Ovary (tissue), 7 donors: ENCODE measurements at regions not wholly inside any gene's neighbourhood (a gene's known extent, or its start where the extent isn't known, plus 50 kb on each side); places are given as distances from the start of the nearest gene placed in this dataset.

Experiments used
- DNase-seq, 5 donors: peaks; one replicate each; pipeline ENCODE4 v3.0.0-alpha.2; 2019 to 2020
- H3K27ac ChIP-seq, 2 donors: fragments of 200-600 bp; one replicate each; pipeline versions ENCODE4 v1.5.1 to v1.8.0; 2019 to 2022
- H3K27me3 ChIP-seq: fragments of 200-600 bp; one replicate; pipeline ENCODE4 v1.8.0; 2022
- H3K36me3 ChIP-seq: fragments of 200-600 bp; sonication (generic); one replicate; pipeline ENCODE4 v1.5.1; 2019
- H3K4me1 ChIP-seq: one replicate; pipeline ENCODE4 v1.8.1; 2013; ENCODE audit warnings: mild to moderate bottlenecking, moderate library complexity; ENCODE audit not compliant: insufficient read depth
- H3K4me3 ChIP-seq: fragments of 200-600 bp; sonication (generic); one replicate; pipeline ENCODE4 v1.5.1; 2017
- H3K9me3 ChIP-seq, 2 donors: fragments of 200-600 bp in 1 of 2; sonication (generic) in 1 of 2; one replicate each; pipeline versions ENCODE4 v1.5.1 to v1.8.1; 2013 to 2019; ENCODE audit warnings: mild to moderate bottlenecking in 1 of 2, moderate library complexity in 1 of 2
- CTCF ChIP-seq, 3 donors: fragments of 450-650 bp in 2 of 3; fragments of 200-600 bp in 1 of 3; IDR thresholded peaks; one replicate each; pipeline versions ENCODE4 v1.5.1 to v1.8.0; 2016 to 2022; ENCODE audit warnings: antibody characterized with exemption in 3 of 3, mild to moderate bottlenecking in 1 of 3
- EP300 ChIP-seq: sonication (generic); formaldehyde crosslinking; IDR thresholded peaks from one replicate; pipeline ENCODE4 v1.6.1; 2017; ENCODE audit warnings: antibody characterized with exemption
- POLR2A ChIP-seq: fragments of 450-650 bp; IDR thresholded peaks from one replicate; pipeline ENCODE4 v1.6.1; 2017; ENCODE audit warnings: antibody characterized with exemption, mild to moderate bottlenecking, moderate library complexity
- WGBS, 3 donors: extraction: QIAGEN DNeasy Blood & Tissue Kit in 1 of 3; methylation state at CpG; one replicate each; pipeline versions ENCODE4 v1.1.5 to v1.1.7; 2013 to 2017; 5-methylcytosine and 5-hydroxymethylcytosine counted together
- intact Hi-C, 4 donors: fragments of 100-400 bp; cut with DNase I; formaldehyde crosslinking; loops; one replicate each; pipeline versions ENCODE4 v1.11.0 to v1.15.1; 2022 to 2023
- donor health status: DM: no; HTN: no; CAD: no; lungs with moderate emphysema.
- donor health status: DM: no; HTN: no; CAD: no.
- donor health status: Bipolar disorder and iron deficiency.
- donor health status: DM: no; HTN: no; CAD: no.
- donor health status: DM: yes; HTN: yes; CAD: no.

GRCh38 chr6:74334722-74335121 is 638.7 kb downstream of the CD109 start:
- Histone ChIP-seq H3K27me3 (no peaks in the 10 kb centered on the region), H3K4me3 (no peak overlapping the region), H3K4me1 (no peaks in the 10 kb centered on the region), H3K9me3 (no peaks in the 10 kb centered on the region), H3K27ac (no peak overlapping the region), H3K36me3 (no peaks in the 10 kb centered on the region)
- intact Hi-C loops, result no loop called here
- DNase-seq, result no peak
- TF ChIP-seq CTCF (IDR thresholded peaks at IDR 0.05), result no peak
- no peak for TF ChIP-seq POLR2A
- no peak for TF ChIP-seq EP300
- WGBS, 3 donors, result 93 to 99% (median 93%) methylated on average over 2 of the region's 2 CpGs

GRCh38 chr6:74333406-74333805 is 637.4 kb downstream of the CD109 start:
- no peaks in the 10 kb centered on the region for H3K9me3 ChIP-seq
- H3K27ac ChIP-seq, result no peak overlapping the region
- no peaks in the 10 kb centered on the region for H3K36me3 ChIP-seq
- no peak overlapping the region for H3K4me3 ChIP-seq
- no peaks in the 10 kb centered on the region for H3K4me1 ChIP-seq
- TF ChIP-seq EP300 (no peak), CTCF (IDR thresholded peaks at IDR 0.05) (no peak), POLR2A (no peak)
- no peaks in the 10 kb centered on the region for H3K27me3 ChIP-seq
- DNase-seq, result no peak
- intact Hi-C loops, result no loop called here

DNA sequence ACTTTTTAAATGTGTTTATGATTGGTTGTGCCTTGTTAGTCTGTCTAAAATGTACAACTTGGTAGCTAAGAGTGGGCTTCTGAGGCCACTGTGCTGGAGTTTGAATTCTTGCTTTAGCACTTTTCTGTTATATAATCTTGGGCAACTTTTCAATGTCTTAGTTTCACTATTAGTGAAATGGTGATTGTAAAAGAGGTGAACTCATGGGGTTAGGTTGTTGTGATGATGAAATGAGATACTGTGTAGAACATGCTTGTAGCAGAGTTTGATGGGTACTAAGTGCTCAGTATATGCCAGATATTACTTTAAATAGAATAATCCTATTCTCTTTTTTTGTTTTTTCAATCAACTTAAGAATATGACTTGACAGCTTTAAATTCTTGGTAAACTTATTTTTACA is 624.7 kb downstream of the CD109 start:
- no peaks in the 10 kb centered on the region for H3K36me3 ChIP-seq
- TF ChIP-seq EP300 (no peak), POLR2A (no peak), CTCF (IDR thresholded peaks at IDR 0.05) (no peak)
- H3K4me3 ChIP-seq, result no peak overlapping the region
- no peak overlapping the region for H3K27ac ChIP-seq
- no peaks in the 10 kb centered on the region for H3K9me3 ChIP-seq
- DNase-seq, result no peak
- no peaks in the 10 kb centered on the region for H3K27me3 ChIP-seq
- intact Hi-C loops, result no loop called here
- H3K4me1 ChIP-seq, result no peaks in the 10 kb centered on the region

DNA sequence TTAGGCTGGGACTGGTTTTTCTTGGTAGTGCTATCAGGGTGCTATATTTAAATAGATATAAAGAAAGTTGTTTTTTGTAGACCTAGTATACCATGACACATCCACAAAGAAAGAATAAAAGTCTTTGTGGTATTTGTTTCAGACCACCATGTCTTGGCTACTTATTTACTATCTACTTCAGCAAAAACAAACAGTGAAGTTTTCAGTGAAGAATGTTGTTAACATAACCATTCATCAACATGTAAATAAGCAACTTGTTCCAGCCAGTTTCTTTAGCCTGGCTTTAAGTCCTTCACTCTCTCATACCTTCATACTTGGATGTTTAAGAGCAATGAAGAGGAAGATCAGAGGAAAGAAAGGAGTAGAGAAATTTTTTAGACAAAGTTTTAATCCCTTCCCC is 624.1 kb downstream of the CD109 start:
- H3K9me3 ChIP-seq, result no peaks in the 10 kb centered on the region
- no peaks in the 10 kb centered on the region for H3K36me3 ChIP-seq
- no peak for DNase-seq
- H3K27ac ChIP-seq, result no peak overlapping the region
- H3K4me3 ChIP-seq, result no peak overlapping the region
- no peaks in the 10 kb centered on the region for H3K27me3 ChIP-seq
- TF ChIP-seq POLR2A (no peak), CTCF (IDR thresholded peaks at IDR 0.05) (no peak), EP300 (no peak)
- no peaks in the 10 kb centered on the region for H3K4me1 ChIP-seq
- intact Hi-C loops, result no loop called here

- Histone ChIP-seq H3K27ac (no peak overlapping the region), H3K4me1 (no peaks in the 10 kb centered on the region), H3K4me3 (no peak overlapping the region), H3K27me3 (no peaks in the 10 kb centered on the region), H3K36me3 (no peaks in the 10 kb centered on the region), H3K9me3 (no peaks in the 10 kb centered on the region)
- 70 to 80% (median 74%) methylated on average over 2 of the region's 2 CpGs for WGBS, 3 donors
- intact Hi-C loops, result no loop called here
- DNase-seq, result no peak
- TF ChIP-seq POLR2A (no peak), CTCF (IDR thresholded peaks at IDR 0.05) (no peak), EP300 (no peak)
These were observed 623.3 kb downstream of the CD109 start for GRCh38 chr6:74319292-74319691.
